Tibial nerve (tissue), 4 donors: ENCODE measurements at regions not wholly inside any gene's neighbourhood (a gene's known extent, or its start where the extent isn't known, plus 50 kb on each side); places are given as distances from the start of the nearest gene placed in this dataset.

Experiments
- CTCF ChIP-seq, 5 experiments: fragments of 200-600 bp in 3 of 5; fragments of 450-650 bp in 2 of 5; sonication (generic) in 3 of 5; IDR thresholded peaks; one replicate each; pipeline ENCODE4 v1.5.1; 2016 to 2019; ENCODE audit warnings: antibody characterized with exemption in 5 of 5, mild to moderate bottlenecking in 3 of 5, moderate library complexity in 2 of 5
- EP300 ChIP-seq, 2 donors: sonication (generic); formaldehyde crosslinking; IDR thresholded peaks; one replicate each; pipeline ENCODE4 v1.6.1; 2017; ENCODE audit warnings: antibody characterized with exemption in 2 of 2, mild to moderate bottlenecking in 1 of 2
- POLR2A ChIP-seq, 2 donors: fragments of 450-650 bp; IDR thresholded peaks; one replicate each; pipeline ENCODE4 v1.6.1; 2017; ENCODE audit warnings: antibody characterized with exemption in 2 of 2, mild to moderate bottlenecking in 2 of 2, moderate library complexity in 2 of 2

GRCh38 chrX:3803713-3804112, 90.3 kb upstream of the PRKX start:
- TF ChIP-seq CTCF (IDR thresholded peaks at IDR 0.05) (no peak), POLR2A (IDR thresholded peaks at IDR 0.05) (no peak), EP300 (IDR thresholded peaks at IDR 0.05) (no peak)
